H9 (cell line): ENCODE measurements at regions not wholly inside any gene's neighbourhood (a gene's known extent, or its start where the extent isn't known, plus 50 kb on each side); places are given as distances from the start of the nearest gene placed in this dataset.

Experiments used
- DNase-seq: peaks from one replicate; pipeline ENCODE4 v3.0.0-alpha.2; 2017
- H2AFZ ChIP-seq: one replicate; pipeline ENCODE4 v1.6.1; 2013; ENCODE audit warnings: mild to moderate bottlenecking, low read length, control low read depth, moderate library complexity
- H2AK5ac ChIP-seq: 2 replicates; pipeline ENCODE4 v1.6.1; 2013; ENCODE audit warnings: low read length, control low read depth, mixed read lengths; ENCODE audit not compliant: insufficient read length
- H2BK120ac ChIP-seq: one replicate; pipeline ENCODE4 v1.6.1; 2013; ENCODE audit warnings: low read depth, mild to moderate bottlenecking, low read length, control low read depth, inconsistent platforms; ENCODE audit not compliant: poor library complexity, severe bottlenecking
- H2BK12ac ChIP-seq: 2 replicates; pipeline ENCODE4 v1.6.1; 2013; ENCODE audit warnings: low read length, control low read depth, mixed read lengths, low read depth; ENCODE audit not compliant: insufficient read length
- H2BK15ac ChIP-seq: 2 replicates; pipeline ENCODE4 v1.6.1; 2013; ENCODE audit warnings: low read depth, low read length, control low read depth
- H2BK20ac ChIP-seq: one replicate; pipeline ENCODE4 v1.6.1; 2013; ENCODE audit warnings: low read depth, mild to moderate bottlenecking, low read length, control low read depth, inconsistent platforms; ENCODE audit not compliant: poor library complexity, severe bottlenecking
- H2BK5ac ChIP-seq: 2 replicates; pipeline ENCODE4 v1.6.1; 2013; ENCODE audit warnings: low read length, control low read depth, mixed read lengths; ENCODE audit not compliant: insufficient read length
- H3K14ac ChIP-seq: 2 replicates; pipeline ENCODE4 v1.6.1; 2013; ENCODE audit warnings: low read length, control low read depth; ENCODE audit not compliant: insufficient read depth
- H3K18ac ChIP-seq: 2 replicates; pipeline ENCODE4 v1.6.1; 2013; ENCODE audit warnings: low read depth, mild to moderate bottlenecking, mixed read lengths, low read length, control low read depth; ENCODE audit not compliant: insufficient read length
- H3K23ac ChIP-seq: 2 replicates; pipeline ENCODE4 v1.6.1; 2013; ENCODE audit warnings: low read length, control low read depth, mixed read lengths, low read depth; ENCODE audit not compliant: insufficient read length
- H3K23me2 ChIP-seq: 2 replicates; pipeline ENCODE4 v1.6.1; 2013; ENCODE audit warnings: low read depth, mild to moderate bottlenecking, mixed read lengths, low read length, control low read depth; ENCODE audit not compliant: insufficient read length, poor library complexity, severe bottlenecking
- H3K27ac ChIP-seq: 2 replicates; pipeline ENCODE4 v1.5.1; 2013; ENCODE audit warnings: low read length, control low read depth, mixed read lengths, low read depth; ENCODE audit not compliant: insufficient read length
- H3K27me3 ChIP-seq: 2 replicates; pipeline ENCODE4 v1.6.1; 2013; ENCODE audit warnings: low read length, control low read depth, inconsistent platforms; ENCODE audit not compliant: insufficient read depth
- H3K4ac ChIP-seq: 2 replicates; pipeline ENCODE4 v1.6.1; 2013; ENCODE audit warnings: low read depth, mild to moderate bottlenecking, control low read depth, inconsistent platforms, low read length, moderate library complexity
- H3K4me1 ChIP-seq: 2 replicates; pipeline ENCODE4 v1.6.1; 2013; ENCODE audit warnings: low read length, control low read depth, inconsistent platforms; ENCODE audit not compliant: insufficient read depth
- H3K4me2 ChIP-seq: 2 replicates; pipeline ENCODE4 v1.6.1; 2013; ENCODE audit warnings: low read length, control low read depth, mixed read lengths; ENCODE audit not compliant: insufficient read length, insufficient read depth
- H3K56ac ChIP-seq: 2 replicates; pipeline ENCODE4 v1.6.1; 2013; ENCODE audit warnings: low read depth, mild to moderate bottlenecking, mixed read lengths, low read length, control low read depth; ENCODE audit not compliant: insufficient read length
- H3K79me1 ChIP-seq: 2 replicates; pipeline ENCODE4 v1.6.1; 2013; ENCODE audit warnings: low read depth, mild to moderate bottlenecking, moderate library complexity, low read length, control low read depth, inconsistent platforms; ENCODE audit not compliant: insufficient read depth, poor library complexity, severe bottlenecking
- H3K79me2 ChIP-seq: 2 replicates; pipeline ENCODE4 v1.6.1; 2013; ENCODE audit warnings: low read length, control low read depth, inconsistent platforms; ENCODE audit not compliant: insufficient read depth
- H3K9ac ChIP-seq: 2 replicates; pipeline ENCODE4 v1.6.1; 2013; ENCODE audit warnings: low read length, control low read depth, mixed read lengths; ENCODE audit not compliant: insufficient read length; ENCODE audit errors: extremely low read depth
- H3K9me3 ChIP-seq: one replicate; pipeline ENCODE4 v1.6.1; 2013; ENCODE audit warnings: low read depth, low read length, inconsistent platforms; ENCODE audit not compliant: control insufficient read depth
- H3T11ph ChIP-seq: one replicate; pipeline ENCODE4 v1.6.1; 2013; ENCODE audit warnings: mild to moderate bottlenecking, low read length, control low read depth, inconsistent platforms
- H4K20me1 ChIP-seq: one replicate; pipeline ENCODE4 v1.6.1; 2013; ENCODE audit not compliant: control insufficient read depth, insufficient read length, insufficient read depth
- H4K5ac ChIP-seq: 2 replicates; pipeline ENCODE4 v1.6.1; 2013; ENCODE audit warnings: low read depth, mild to moderate bottlenecking, mixed read lengths, low read length, control low read depth; ENCODE audit not compliant: insufficient read length
- H4K8ac ChIP-seq: replicated peaks from 2 replicates; pipeline ENCODE4 v1.6.1; 2013; ENCODE audit warnings: low read length, control low read depth, mixed read lengths, low read depth; ENCODE audit not compliant: insufficient read length
- H4K91ac ChIP-seq: 2 replicates; pipeline ENCODE4 v1.6.1; 2013; ENCODE audit warnings: low read depth, mild to moderate bottlenecking, moderate library complexity, mixed read lengths, low read length, control low read depth; ENCODE audit not compliant: insufficient read length
- H3K27ac Mint-ChIP-seq, 3 experiments: 2 replicates in 2 of 3; 3 replicates in 1 of 3; pipeline ENCODE4 v1.8.0; 2020 to 2021; ENCODE audit warnings: mixed read lengths in 3 of 3, mild to moderate bottlenecking in 1 of 3, moderate library complexity in 1 of 3
- H3K27me3 Mint-ChIP-seq: 2 replicates; pipeline ENCODE4 v1.8.0; 2021; ENCODE audit warnings: low read depth, mild to moderate bottlenecking, moderate library complexity, mixed read lengths
- H3K36me3 Mint-ChIP-seq, 3 experiments: 2 replicates in 2 of 3; 3 replicates in 1 of 3; pipeline ENCODE4 v1.8.0; 2020 to 2021; ENCODE audit warnings: low read depth in 3 of 3, mixed read lengths in 3 of 3; ENCODE audit not compliant: insufficient read depth in 1 of 3
- H3K4me1 Mint-ChIP-seq, 2 experiments: 2 replicates each; pipeline ENCODE4 v1.8.0; 2020; ENCODE audit warnings: mixed read lengths in 2 of 2
- H3K4me3 Mint-ChIP-seq, 2 experiments: 2 replicates in 1 of 2; 3 replicates in 1 of 2; pipeline ENCODE4 v1.8.0; 2020 to 2021; ENCODE audit warnings: mild to moderate bottlenecking in 2 of 2, mixed read lengths in 2 of 2, moderate library complexity in 1 of 2
- H3K9me3 Mint-ChIP-seq, 2 experiments: 2 replicates in 1 of 2; 3 replicates in 1 of 2; pipeline ENCODE4 v1.8.0; 2020; ENCODE audit warnings: mild to moderate bottlenecking in 2 of 2, mixed read lengths in 2 of 2, moderate library complexity in 1 of 2
- CTCF ChIP-seq: fragments of 200-600 bp; sonication (generic); conservative IDR thresholded peaks from 3 replicates; pipeline ENCODE4 v1.8.0; 2021; ENCODE audit warnings: antibody characterized with exemption, mild to moderate bottlenecking
- WGBS: extraction: QIAGEN DNeasy Blood & Tissue Kit; methylation state at CpG from one replicate; pipeline ENCODE4 v1.1.7; 2013; ENCODE audit warnings: missing lambda C conversion rate, low lambda C conversion rate, mixed read lengths; ENCODE audit not compliant: insufficient read length; ENCODE audit errors: extremely low coverage; 5-methylcytosine and 5-hydroxymethylcytosine counted together

DNA sequence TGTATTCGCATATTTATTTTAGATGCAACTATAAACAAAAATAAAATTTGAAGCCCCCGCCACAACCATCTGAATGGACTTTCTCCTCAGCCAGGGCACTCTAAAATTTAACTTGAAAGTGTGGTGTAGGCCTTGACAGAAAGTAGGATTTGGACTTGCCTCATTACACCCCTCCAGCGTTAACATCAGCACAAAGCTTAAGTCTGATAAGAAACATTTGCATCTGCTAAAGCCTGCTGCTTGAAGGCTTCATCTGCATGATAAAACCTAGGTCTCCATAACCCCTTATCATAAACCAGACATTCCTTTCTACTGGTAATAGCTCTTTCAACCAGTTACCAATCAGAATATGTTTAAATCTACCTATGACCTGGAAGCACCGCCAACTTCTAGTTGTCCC lies 1046.5 kb downstream of the FAT4 start:
- Mint-ChIP-seq H3K27ac (no peak overlapping the region; a peak in 1 of 7 replicates), H3K9me3 (no peaks in the 10 kb centered on the region; a peak in 1 of 5 replicates), H3K4me3 (no peak overlapping the region), H3K27me3 (no peaks in the 10 kb centered on the region), H3K36me3 (no peaks in the 10 kb centered on the region; a peak in 2 of 7 replicates), H3K4me1 (peaks cover 10 to 11% of the 10 kb centered on the region in 2 experiments)
- H3K23me2 ChIP-seq: no peaks in the 10 kb centered on the region
- no peak for TF ChIP-seq CTCF
- H4K20me1 ChIP-seq: no peaks in the 10 kb centered on the region
- no peak overlapping the region for H3K23ac ChIP-seq
- H4K5ac ChIP-seq: no peak overlapping the region
- no peak overlapping the region for H3K14ac ChIP-seq
- H3K9me3 ChIP-seq: no peaks in the 10 kb centered on the region
- H2AFZ ChIP-seq: no peak overlapping the region
- H3K18ac ChIP-seq: no peak overlapping the region
- H2BK15ac ChIP-seq: no peak overlapping the region
- no peak overlapping the region for H4K8ac ChIP-seq
- no peak overlapping the region for H2AK5ac ChIP-seq
- H4K91ac ChIP-seq: no peak overlapping the region
- no peaks in the 10 kb centered on the region for H3K79me2 ChIP-seq
- H3K27ac ChIP-seq: no peak overlapping the region
- no peak overlapping the region for H3K9ac ChIP-seq
- no CpG with 5 or more reads among the region's 4 CpGs for whole genome bisulfite sequencing
- no peak for DNase-seq
- H2BK20ac ChIP-seq: no peak overlapping the region
- no peak overlapping the region for H2BK5ac ChIP-seq
- H3K4ac ChIP-seq: no peak overlapping the region
- no peaks in the 10 kb centered on the region; the same call in 1 of the 2 replicates for H3K4me1 ChIP-seq
- H3K79me1 ChIP-seq: no peaks in the 10 kb centered on the region
- H2BK120ac ChIP-seq: no peak overlapping the region
- H2BK12ac ChIP-seq: no peak overlapping the region
- H3K4me2 ChIP-seq: no peak overlapping the region
- no peaks in the 10 kb centered on the region for H3K27me3 ChIP-seq
- H3K56ac ChIP-seq: no peak overlapping the region
- no peak overlapping the region for H3T11ph ChIP-seq
